Psoas muscle (tissue), 7 donors: ENCODE measurements at regions not wholly inside any gene's neighbourhood (a gene's known extent, or its start where the extent isn't known, plus 50 kb on each side); places are given as distances from the start of the nearest gene placed in this dataset.

Experiments
- ATAC-seq, 4 donors: fragments of 200-7000 bp; cut with Tn5 transposase; one replicate each; pipeline ENCODE4 v1.9.1; 2020; ENCODE audit warnings: moderate library complexity in 3 of 4, mild to moderate bottlenecking in 2 of 4
- DNase-seq, 2 donors: peaks; one replicate each; pipeline ENCODE4 v3.0.0-alpha.2; 2020
- H3K27ac ChIP-seq: fragments of 200-600 bp; one replicate; pipeline ENCODE4 v1.8.0; 2022
- H3K27me3 ChIP-seq, 3 donors: fragments of 200-600 bp in 1 of 3; one replicate each; pipeline versions ENCODE4 v1.6.1 to v1.8.0; 2013 to 2022; ENCODE audit warnings: low read length in 2 of 3, mild to moderate bottlenecking in 2 of 3, moderate library complexity in 1 of 3; ENCODE audit not compliant: insufficient read depth in 3 of 3
- H3K36me3 ChIP-seq, 2 donors: fragments of 200-600 bp in 1 of 2; one replicate each; pipeline versions ENCODE4 v1.6.1 to v1.8.0; 2013 to 2022; ENCODE audit warnings: low read depth in 1 of 2, mild to moderate bottlenecking in 1 of 2, moderate library complexity in 1 of 2; ENCODE audit not compliant: insufficient read depth in 1 of 2
- H3K4me1 ChIP-seq: fragments of 200-600 bp; one replicate; pipeline ENCODE4 v1.8.0; 2022
- H3K4me3 ChIP-seq: fragments of 200-600 bp; one replicate; pipeline ENCODE4 v1.8.0; 2022; ENCODE audit warnings: mild to moderate bottlenecking
- H3K9me3 ChIP-seq: fragments of 200-600 bp; one replicate; pipeline ENCODE4 v1.8.0; 2022
- CTCF ChIP-seq: fragments of 200-600 bp; IDR thresholded peaks from one replicate; pipeline ENCODE4 v1.8.0; 2022; ENCODE audit warnings: antibody characterized with exemption
- WGBS, 3 donors: extraction: QIAGEN DNeasy Blood & Tissue Kit; methylation state at CpG; one replicate each; pipeline versions ENCODE4 v1.1.6 to v1.1.7; 2013; 5-methylcytosine and 5-hydroxymethylcytosine counted together
- intact Hi-C, 2 donors: fragments of 100-400 bp; cut with DNase I; formaldehyde crosslinking; loops; one replicate each; pipeline versions ENCODE4 v1.11.0 to v1.14.2; 2022
- donor health status: healthy with polysubstance abuse.
- donor health status: DM: no; HTN: no; CAD: no; lungs with moderate emphysema.
- donor health status: Bipolar disorder and iron deficiency.
- donor health status: healthy.
- donor health status: DM: yes; HTN: yes; CAD: no.
- donor health status: DM: no; HTN: no; CAD: no.
- donor health status: DM: yes; HTN: yes; CAD: no.

- WGBS, 3 donors: 68 to 75% (median 73%) methylated on average over 5 of the region's 5 CpGs
- Histone ChIP-seq H3K9me3 (no peaks in the 10 kb centered on the region), H3K36me3 (no peaks in the 10 kb centered on the region), H3K27me3 (no peaks in the 10 kb centered on the region), H3K4me3 (no peak overlapping the region), H3K27ac (no peak overlapping the region), H3K4me1 (no peaks in the 10 kb centered on the region)
- intact Hi-C loops: no loop called here
- no peak for TF ChIP-seq CTCF
- ATAC-seq: no peak
- no peak for DNase-seq
These were observed 519.1 kb upstream of the ANKRD30A start for GRCh38 chr10:36606234-36606839.

DNA sequence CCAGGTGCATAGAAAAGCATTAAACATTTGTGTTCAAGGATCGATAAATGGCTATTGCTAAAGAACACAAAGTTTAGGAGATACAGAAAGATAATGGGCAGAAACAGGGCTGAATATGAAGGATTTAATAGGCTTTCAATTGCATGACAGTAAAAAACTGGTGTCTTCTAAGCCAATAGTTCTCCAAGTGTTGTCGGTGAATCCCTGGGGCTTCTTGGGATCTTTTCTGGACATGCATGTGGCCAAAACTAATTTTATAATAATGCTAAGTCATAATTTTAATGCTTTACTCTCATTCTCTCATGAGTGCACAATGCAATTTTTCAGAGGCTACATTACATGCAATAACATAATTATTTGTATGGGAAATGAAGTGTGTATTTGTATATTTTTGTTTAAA lies 521.1 kb upstream of the ANKRD30A start:
- Histone ChIP-seq H3K9me3 (no peaks in the 10 kb centered on the region), H3K27ac (no peak overlapping the region), H3K4me1 (no peaks in the 10 kb centered on the region), H3K27me3 (no peaks in the 10 kb centered on the region), H3K4me3 (no peak overlapping the region), H3K36me3 (no peaks in the 10 kb centered on the region)
- TF ChIP-seq CTCF: no peak
- 38 to 48% (median 46%) methylated on average over 2 of the region's 2 CpGs for WGBS, 3 donors
- DNase-seq (no peak), ATAC-seq (no peak)
- intact Hi-C loops: no loop called here

GRCh38 chr10:36603688-36604087 lies 521.7 kb upstream of the ANKRD30A start:
- ATAC-seq (no peak), DNase-seq (no peak)
- Histone ChIP-seq H3K9me3 (no peaks in the 10 kb centered on the region), H3K4me1 (no peaks in the 10 kb centered on the region), H3K36me3 (no peaks in the 10 kb centered on the region), H3K27ac (no peak overlapping the region), H3K4me3 (no peak overlapping the region), H3K27me3 (no peaks in the 10 kb centered on the region)
- WGBS, 3 donors: 95 to 99% (median 98%) methylated on average over 4 of the region's 4 CpGs
- TF ChIP-seq CTCF: no peak
- intact Hi-C loops: no loop called here

- Histone ChIP-seq H3K36me3 (no peaks in the 10 kb centered on the region), H3K27ac (no peak overlapping the region), H3K9me3 (no peaks in the 10 kb centered on the region), H3K27me3 (no peaks in the 10 kb centered on the region), H3K4me1 (no peaks in the 10 kb centered on the region), H3K4me3 (no peak overlapping the region)
- DNase-seq: no peak
- TF ChIP-seq CTCF: no peak
- 61 to 67% (median 67%) methylated on average over 4 of the region's 4 CpGs for WGBS, 3 donors
- intact Hi-C loops: no loop called here
- no peak for ATAC-seq
These were observed 523.0 kb upstream of the ANKRD30A start for GRCh38 chr10:36602374-36602773.

DNA sequence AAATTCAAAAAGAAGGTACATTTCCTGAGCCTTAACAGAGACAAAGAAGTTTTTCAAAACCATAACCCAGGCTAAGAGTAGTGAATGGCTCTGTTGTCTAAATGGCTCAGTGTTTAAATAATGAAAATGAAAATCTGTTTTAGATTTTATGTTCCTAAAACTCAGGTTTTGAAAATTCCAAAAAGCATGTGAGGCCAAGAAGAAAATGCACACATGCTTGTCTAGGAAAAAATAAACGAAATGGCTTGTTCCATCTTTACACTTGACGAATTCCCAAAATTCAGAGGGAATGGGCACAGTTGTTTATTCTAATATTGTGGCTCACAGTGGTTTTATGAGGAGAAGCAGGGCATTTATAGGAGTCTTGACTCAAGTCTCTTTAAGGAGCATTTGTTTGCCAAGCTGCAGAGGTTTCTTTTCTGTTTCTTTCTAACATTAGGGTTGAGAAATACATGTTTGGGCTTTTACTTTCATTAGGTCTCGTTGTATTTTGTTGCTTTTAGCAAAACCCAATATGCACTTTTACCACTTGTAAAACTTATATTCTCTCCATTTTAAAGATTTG lies 527.6 kb upstream of the ANKRD30A start:
- Histone ChIP-seq H3K27ac (no peak overlapping the region), H3K27me3 (no peaks in the 10 kb centered on the region), H3K4me1 (no peaks in the 10 kb centered on the region), H3K4me3 (no peak overlapping the region), H3K36me3 (no peaks in the 10 kb centered on the region), H3K9me3 (no peaks in the 10 kb centered on the region)
- ATAC-seq (no peak), DNase-seq (no peak)
- 45 to 56% (median 50%) methylated on average over 3 of the region's 3 CpGs for WGBS, 3 donors
- no peak for TF ChIP-seq CTCF
- intact Hi-C loops: no loop called here
